Transverse colon (tissue), 4 donors: ENCODE measurements at regions not wholly inside any gene's neighbourhood (a gene's known extent, or its start where the extent isn't known, plus 50 kb on each side); places are given as distances from the start of the nearest gene placed in this dataset.

Source experiments
- DNase-seq: peaks from one replicate; pipeline ENCODE4 v3.0.0-alpha.2; 2019
- H3K27ac ChIP-seq, 4 donors: fragments of 200-600 bp; sonication (generic); 2 replicates each; pipeline ENCODE4 v1.5.1; 2016 to 2018; ENCODE audit warnings: inconsistent platforms in 4 of 4
- H3K27me3 ChIP-seq: fragments of 200-600 bp; sonication (generic); 2 replicates; pipeline ENCODE4 v1.5.1; 2017; ENCODE audit warnings: inconsistent platforms
- H3K36me3 ChIP-seq, 4 donors: fragments of 200-600 bp; sonication (generic); 2 replicates each; pipeline ENCODE4 v1.5.1; 2017 to 2019; ENCODE audit warnings: inconsistent platforms in 4 of 4
- H3K4me1 ChIP-seq, 4 donors: fragments of 200-600 bp; sonication (generic); 2 replicates each; pipeline ENCODE4 v1.5.1; 2017 to 2020; ENCODE audit warnings: inconsistent platforms in 4 of 4
- H3K4me3 ChIP-seq, 4 donors: fragments of 200-600 bp; sonication (generic); 1 replicate in 1 of 4; 2 replicates in 3 of 4; pipeline versions ENCODE4 v1.5.1 to v1.6.1; 2017 to 2019; ENCODE audit warnings: inconsistent platforms in 4 of 4
- H3K9me3 ChIP-seq, 2 donors: fragments of 200-600 bp; sonication (generic); 2 replicates each; pipeline ENCODE4 v1.5.1; 2017 to 2019; ENCODE audit warnings: inconsistent platforms in 2 of 2
- CTCF ChIP-seq, 5 experiments: fragments of 200-600 bp in 3 of 5; fragments of 450-650 bp in 2 of 5; sonication (generic) in 3 of 5; IDR thresholded peaks; 1 replicate in 2 of 5; 2 replicates in 3 of 5; pipeline ENCODE4 v1.5.1; 2016 to 2017; ENCODE audit warnings: antibody characterized with exemption in 5 of 5, inconsistent platforms in 3 of 5, mild to moderate bottlenecking in 2 of 5, moderate library complexity in 1 of 5
- EP300 ChIP-seq: sonication (generic); formaldehyde crosslinking; IDR thresholded peaks from one replicate; pipeline ENCODE4 v1.6.1; 2017; ENCODE audit warnings: antibody characterized with exemption, low read depth
- POLR2A ChIP-seq: fragments of 450-650 bp; IDR thresholded peaks from one replicate; pipeline ENCODE4 v1.6.1; 2016; ENCODE audit warnings: antibody characterized with exemption, mild to moderate bottlenecking, moderate library complexity
- POLR2AphosphoS5 ChIP-seq, 3 donors: sonication (generic); formaldehyde crosslinking; IDR thresholded peaks; one replicate each; pipeline ENCODE4 v1.6.1; 2016; ENCODE audit warnings: antibody characterized with exemption in 3 of 3
- WGBS, 2 donors: methylation state at CpG; one replicate each; pipeline ENCODE4 v1.1.5; 2018; ENCODE audit warnings: low coverage in 1 of 2; 5-methylcytosine and 5-hydroxymethylcytosine counted together
- in situ Hi-C, 4 donors: fragments of 200-750 bp; cut with MboI; loops; one replicate each; pipeline versions ENCODE4 v1.15.0 to v1.15.1; 2017; ENCODE audit warnings: low sequenced_read_pairs in 3 of 4, low pct_ligation_motif_present in 1 of 4, low pct_unique_long_range_greater_than_20kb in 1 of 4
- intact Hi-C: fragments of 100-400 bp; cut with DNase I; formaldehyde crosslinking; loops from one replicate; pipeline ENCODE4 v1.15.1; 2023; ENCODE audit warnings: low total_unique reads

- DNase-seq: no peak
- WGBS, 2 donors: 63 to 85% methylated on average over 5 of the region's 5 CpGs
- no peak overlapping the region for H3K4me3 ChIP-seq
- peaks cover 9% of the 10 kb centered on the region for H3K27me3 ChIP-seq
- H3K27ac ChIP-seq: no peak overlapping the region
- no peaks in the 10 kb centered on the region for H3K36me3 ChIP-seq
- no peaks in the 10 kb centered on the region for H3K4me1 ChIP-seq
- intact Hi-C loops (no loop called here), in situ Hi-C loops (loop anchor here in 1 of 4 donors (25.0 kb wide), 1 partner anchor 354 kb away; no protein-coding TSS in a partner anchor)
- TF ChIP-seq EP300: no peak
- TF ChIP-seq CTCF (IDR thresholded peaks at IDR 0.05): no peak
- no peak for TF ChIP-seq POLR2AphosphoS5 (IDR thresholded peaks at IDR 0.05)
- TF ChIP-seq POLR2A: no peak
- H3K9me3 ChIP-seq: no peaks in the 10 kb centered on the region
Measured at GRCh38 chr4:84158670-84159069, 340.4 kb downstream of the NKX6-1 start.

GRCh38 chr4:84151574-84151973 is 347.5 kb downstream of the NKX6-1 start:
- TF ChIP-seq CTCF (IDR thresholded peaks at IDR 0.05) (peak in 3 of 5 experiments; percentile 21 to 24 (median 22)), POLR2A (no peak)
- in situ Hi-C loops (loop anchor here in 1 of 4 donors (25.0 kb wide), 1 partner anchor 361 kb away; no protein-coding TSS in a partner anchor), intact Hi-C loops (no loop called here)
- H3K4me1 ChIP-seq: no peaks in the 10 kb centered on the region
- peak; percentile 9 for DNase-seq
- no peaks in the 10 kb centered on the region for H3K27me3 ChIP-seq
- no peaks in the 10 kb centered on the region for H3K36me3 ChIP-seq
- H3K4me3 ChIP-seq: no peak overlapping the region
- no peaks in the 10 kb centered on the region for H3K9me3 ChIP-seq
- no peak overlapping the region for H3K27ac ChIP-seq
- WGBS, 2 donors: 42 to 52% methylated on average over 2 of the region's 2 CpGs

- Histone ChIP-seq H3K9me3 (no peaks in the 10 kb centered on the region), H3K36me3 (no peaks in the 10 kb centered on the region), H3K4me1 (no peaks in the 10 kb centered on the region), H3K27ac (no peak overlapping the region), H3K27me3 (no peaks in the 10 kb centered on the region), H3K4me3 (no peak overlapping the region)
- WGBS, 2 donors: 82 to 97% methylated on average over 1 of the region's 1 CpG
- intact Hi-C loops: no loop called here
- TF ChIP-seq CTCF (IDR thresholded peaks at IDR 0.05) (no peak), POLR2AphosphoS5 (IDR thresholded peaks at IDR 0.05) (no peak), EP300 (no peak), POLR2A (no peak)
- in situ Hi-C loops: loop anchor here in 1 of 4 donors (25.0 kb wide), 1 partner anchor 362 kb away; no protein-coding TSS in a partner anchor
- no peak for DNase-seq
Measured at GRCh38 chr4:84150177-84150576, 348.9 kb downstream of the NKX6-1 start.

GRCh38 chr4:84147831-84148230 is 351.3 kb downstream of the NKX6-1 start:
- intact Hi-C loops: no loop called here
- H3K27ac ChIP-seq: no peak overlapping the region
- TF ChIP-seq POLR2AphosphoS5 (IDR thresholded peaks at IDR 0.05) (no peak), POLR2A (no peak), CTCF (IDR thresholded peaks at IDR 0.05) (no peak), EP300 (no peak)
- in situ Hi-C loops: no loop called here
- 86 to 92% methylated on average over 3 of the region's 3 CpGs for WGBS, 2 donors
- H3K27me3 ChIP-seq: no peaks in the 10 kb centered on the region
- H3K4me1 ChIP-seq: no peaks in the 10 kb centered on the region
- no peak for DNase-seq
- no peak overlapping the region for H3K4me3 ChIP-seq
- no peaks in the 10 kb centered on the region for H3K9me3 ChIP-seq
- H3K36me3 ChIP-seq: no peaks in the 10 kb centered on the region
